Neural cell (in vitro differentiated cells): ENCODE measurements at regions not wholly inside any gene's neighbourhood (a gene's known extent, or its start where the extent isn't known, plus 50 kb on each side); places are given as distances from the start of the nearest gene placed in this dataset.

ENCODE experiments used
- EZH2 ChIP-seq: fragments of 200-600, 300-800 bp; shearing (Covaris generic), sonication (generic); IDR thresholded peaks from 2 replicates; pipeline ENCODE4 v1.6.1; 2014; ENCODE audit warnings: antibody characterized with exemption, low read length, borderline replicate concordance, mild to moderate bottlenecking; ENCODE audit not compliant: insufficient read depth, poor library complexity, severe bottlenecking
- POLR2AphosphoS5 ChIP-seq: IDR thresholded peaks from 2 replicates; pipeline ENCODE4 v1.6.1; 2012
- REST ChIP-seq: IDR thresholded peaks from 2 replicates; pipeline ENCODE4 v1.6.1; 2012; ENCODE audit warnings: borderline replicate concordance
- TF ChIP-seq, protein P1 (sequence below): fragments of 450-650 bp; IDR thresholded peaks from 2 replicates; pipeline ENCODE4 v1.5.1; 2014; ENCODE audit warnings: antibody characterized with exemption, mild to moderate bottlenecking, moderate library complexity; ENCODE audit not compliant: poor library complexity, severe bottlenecking

DNA sequence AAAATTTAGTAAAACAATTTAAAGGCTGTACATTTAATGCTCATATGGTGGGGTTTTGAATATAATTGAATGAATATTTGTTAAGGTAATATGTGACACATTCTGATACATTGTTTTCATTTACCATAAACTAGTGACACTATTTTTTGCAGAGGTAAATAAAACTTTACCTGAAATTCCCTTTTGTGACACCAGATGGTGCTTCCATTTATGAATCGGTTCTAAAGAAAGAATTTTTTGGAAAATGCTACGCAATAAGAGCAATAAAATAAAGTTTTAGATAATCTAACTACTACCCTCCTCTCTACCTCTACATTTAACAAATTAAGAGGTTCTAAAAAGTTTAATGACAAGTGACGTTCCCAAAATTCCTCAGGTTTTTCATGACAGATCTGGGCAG, 448.9 kb downstream of the MAGEB5 start:
- TF ChIP-seq, protein P1, sequence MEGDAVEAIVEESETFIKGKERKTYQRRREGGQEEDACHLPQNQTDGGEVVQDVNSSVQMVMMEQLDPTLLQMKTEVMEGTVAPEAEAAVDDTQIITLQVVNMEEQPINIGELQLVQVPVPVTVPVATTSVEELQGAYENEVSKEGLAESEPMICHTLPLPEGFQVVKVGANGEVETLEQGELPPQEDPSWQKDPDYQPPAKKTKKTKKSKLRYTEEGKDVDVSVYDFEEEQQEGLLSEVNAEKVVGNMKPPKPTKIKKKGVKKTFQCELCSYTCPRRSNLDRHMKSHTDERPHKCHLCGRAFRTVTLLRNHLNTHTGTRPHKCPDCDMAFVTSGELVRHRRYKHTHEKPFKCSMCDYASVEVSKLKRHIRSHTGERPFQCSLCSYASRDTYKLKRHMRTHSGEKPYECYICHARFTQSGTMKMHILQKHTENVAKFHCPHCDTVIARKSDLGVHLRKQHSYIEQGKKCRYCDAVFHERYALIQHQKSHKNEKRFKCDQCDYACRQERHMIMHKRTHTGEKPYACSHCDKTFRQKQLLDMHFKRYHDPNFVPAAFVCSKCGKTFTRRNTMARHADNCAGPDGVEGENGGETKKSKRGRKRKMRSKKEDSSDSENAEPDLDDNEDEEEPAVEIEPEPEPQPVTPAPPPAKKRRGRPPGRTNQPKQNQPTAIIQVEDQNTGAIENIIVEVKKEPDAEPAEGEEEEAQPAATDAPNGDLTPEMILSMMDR, result no peak
- TF ChIP-seq EZH2, result no peak
- TF ChIP-seq REST, result no peak
- no peak for TF ChIP-seq POLR2AphosphoS5
